WTC11 (cell line): ENCODE measurements at regions not wholly inside any gene's neighbourhood (a gene's known extent, or its start where the extent isn't known, plus 50 kb on each side); places are given as distances from the start of the nearest gene placed in this dataset.

Experiments used
- ATAC-seq: fragments of 200-7000 bp; cut with Tn5 transposase; 2 replicates; pipeline ENCODE4 v1.10.0; 2021; ENCODE audit warnings: mild to moderate bottlenecking, moderate library complexity
- CTCF ChIA-PET: fragments of 300-600 bp; sonication (Branson Sonifier 250); formaldehyde crosslinking; loops from one replicate; lab custom pipeline; 2021; ENCODE audit warnings: antibody characterized with exemption; lab: Charles Lee
- POLR2A ChIA-PET: fragments of 350-600 bp; sonication (Branson Sonifier 250); formaldehyde crosslinking; loops from one replicate; lab custom pipeline; 2021; ENCODE audit warnings: antibody characterized with exemption; lab: Charles Lee
- DNase-seq: peaks from one replicate; pipeline ENCODE4 v3.0.0; 2021; ENCODE audit warnings: low spot score
- H3K27ac Mint-ChIP-seq: 2 replicates; pipeline ENCODE4 v1.8.0; 2021; ENCODE audit warnings: mixed read lengths
- H3K27me3 Mint-ChIP-seq: 2 replicates; pipeline ENCODE4 v1.8.0; 2021; ENCODE audit warnings: low read depth, mild to moderate bottlenecking, moderate library complexity, mixed read lengths
- H3K36me3 Mint-ChIP-seq: 2 replicates; pipeline ENCODE4 v1.8.0; 2021; ENCODE audit warnings: mixed read lengths
- H3K4me1 Mint-ChIP-seq: 2 replicates; pipeline ENCODE4 v1.8.0; 2022; ENCODE audit warnings: mixed read lengths
- H3K4me3 Mint-ChIP-seq: 2 replicates; pipeline ENCODE4 v1.8.0; 2021; ENCODE audit warnings: mild to moderate bottlenecking, moderate library complexity, mixed read lengths
- H3K9me3 Mint-ChIP-seq: 2 replicates; pipeline ENCODE4 v1.8.0; 2021; ENCODE audit warnings: mixed read lengths
- ATF1 ChIP-seq: sonication (generic); formaldehyde crosslinking; IDR thresholded peaks from 2 replicates; pipeline ENCODE4 v1.8.1; 2023; ENCODE audit warnings: mild to moderate bottlenecking, moderate library complexity, missing genetic modification reagents
- ATF2 ChIP-seq: sonication (generic); formaldehyde crosslinking; IDR thresholded peaks from 2 replicates; pipeline ENCODE4 v1.8.1; 2022; ENCODE audit warnings: low read depth, missing genetic modification reagents, borderline replicate concordance
- ATF3 ChIP-seq: sonication (generic); formaldehyde crosslinking; conservative IDR thresholded peaks from 2 replicates; pipeline ENCODE4 v1.8.1; 2022; ENCODE audit warnings: mild to moderate bottlenecking, missing genetic modification reagents
- FOXJ3 ChIP-seq: sonication (generic); formaldehyde crosslinking; IDR thresholded peaks from 2 replicates; pipeline ENCODE4 v1.9.0; 2021; ENCODE audit warnings: missing genetic modification reagents, mild to moderate bottlenecking, borderline replicate concordance
- GTF2I ChIP-seq: fragments of 250-450 bp; sonication (Bioruptor Pico); conservative IDR thresholded peaks from 2 replicates; pipeline ENCODE4 v1.4.0; 2021; ENCODE audit warnings: mild to moderate bottlenecking
- JAZF1 ChIP-seq: fragments of 250-450 bp; sonication (Bioruptor Pico); IDR thresholded peaks from 2 replicates; pipeline ENCODE4 v1.9.0; 2021; ENCODE audit warnings: moderate library complexity, mild to moderate bottlenecking, inconsistent platforms
- NR1H2 ChIP-seq: sonication (generic); formaldehyde crosslinking; IDR thresholded peaks from 2 replicates; pipeline ENCODE4 v1.9.0; 2021; ENCODE audit warnings: mild to moderate bottlenecking, moderate library complexity, missing genetic modification reagents
- OVOL2 ChIP-seq: fragments of 250-450 bp; sonication (Bioruptor Pico); IDR thresholded peaks from 2 replicates; pipeline ENCODE4 v1.9.0; 2021; ENCODE audit warnings: mild to moderate bottlenecking, borderline replicate concordance
- SMAD3 ChIP-seq: sonication (generic); formaldehyde crosslinking; IDR thresholded peaks from 2 replicates; pipeline ENCODE4 v1.8.0; 2022; ENCODE audit warnings: missing genetic modification reagents, mild to moderate bottlenecking, borderline replicate concordance
- SP1 ChIP-seq: sonication (generic); formaldehyde crosslinking; conservative IDR thresholded peaks from 2 replicates; pipeline ENCODE4 v1.8.1; 2022; ENCODE audit warnings: missing genetic modification reagents
- TCF7 ChIP-seq: sonication (generic); formaldehyde crosslinking; IDR thresholded peaks from 2 replicates; pipeline ENCODE4 v1.8.0; 2022; ENCODE audit warnings: mild to moderate bottlenecking, low read depth, missing genetic modification reagents, moderate library complexity
- TEAD1 ChIP-seq: sonication (generic); formaldehyde crosslinking; IDR thresholded peaks from 2 replicates; pipeline ENCODE4 v1.8.0; 2022; ENCODE audit warnings: mild to moderate bottlenecking, missing genetic modification reagents
- ZNF416 ChIP-seq: fragments of 250-450 bp; sonication (Bioruptor Pico); IDR thresholded peaks from 2 replicates; pipeline ENCODE4 v1.9.0; 2021; ENCODE audit warnings: mild to moderate bottlenecking, inconsistent platforms
- ZSCAN18 ChIP-seq: fragments of 250-450 bp; sonication (Bioruptor Pico); IDR thresholded peaks from 2 replicates; pipeline ENCODE4 v2.1.2; 2022; ENCODE audit warnings: mild to moderate bottlenecking, moderate library complexity
- TF ChIP-seq, protein P1 (sequence below): sonication (generic); formaldehyde crosslinking; IDR thresholded peaks from 2 replicates; pipeline ENCODE4 v1.8.0; 2023; ENCODE audit warnings: missing genetic modification reagents, mild to moderate bottlenecking, borderline replicate concordance
- TF ChIP-seq, protein P2 (sequence below): fragments of 200-600 bp; IDR thresholded peaks from 2 replicates; pipeline ENCODE4 v1.8.0; 2022; ENCODE audit warnings: antibody characterized with exemption
- TF ChIP-seq, protein P3 (sequence below): fragments of 250-450 bp; sonication (Bioruptor Pico); conservative IDR thresholded peaks from 2 replicates; pipeline ENCODE4 v1.9.0; 2021; ENCODE audit warnings: mild to moderate bottlenecking
- TF ChIP-seq, protein P4 (sequence below): sonication (generic); formaldehyde crosslinking; conservative IDR thresholded peaks from 2 replicates; pipeline ENCODE4 v1.8.1; 2023; ENCODE audit warnings: mild to moderate bottlenecking, low read depth, missing genetic modification reagents, moderate library complexity
- TF ChIP-seq, protein P5 (sequence below): sonication (generic); formaldehyde crosslinking; IDR thresholded peaks from 2 replicates; pipeline ENCODE4 v1.8.1; 2022; ENCODE audit warnings: missing genetic modification reagents, borderline replicate concordance
- TF ChIP-seq, protein P6 (sequence below): fragments of 250-450 bp; sonication (Bioruptor Pico); IDR thresholded peaks from 2 replicates; pipeline ENCODE4 v1.9.0; 2021; ENCODE audit warnings: mild to moderate bottlenecking

DNA sequence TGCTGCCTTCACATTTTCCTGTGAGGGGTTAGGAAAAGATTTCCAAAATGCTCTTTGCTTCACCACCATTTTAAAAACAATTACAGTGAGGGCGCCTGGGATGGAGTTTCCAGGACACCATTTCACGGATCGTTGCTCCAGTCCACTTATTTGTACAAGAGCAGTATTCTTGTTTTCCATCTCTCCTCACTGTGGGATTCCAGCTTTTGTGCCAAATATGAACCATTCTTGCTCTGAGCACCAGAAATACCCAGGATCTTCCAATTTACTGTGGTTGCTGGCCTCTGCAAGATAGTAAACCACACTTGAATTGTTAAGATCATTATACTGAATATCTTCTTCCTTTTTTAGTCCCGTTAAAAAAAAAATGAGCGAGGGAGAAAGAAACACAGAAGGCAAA lies 899.5 kb downstream of the TLE1 start (continued):
- TF ChIP-seq, protein P1, sequence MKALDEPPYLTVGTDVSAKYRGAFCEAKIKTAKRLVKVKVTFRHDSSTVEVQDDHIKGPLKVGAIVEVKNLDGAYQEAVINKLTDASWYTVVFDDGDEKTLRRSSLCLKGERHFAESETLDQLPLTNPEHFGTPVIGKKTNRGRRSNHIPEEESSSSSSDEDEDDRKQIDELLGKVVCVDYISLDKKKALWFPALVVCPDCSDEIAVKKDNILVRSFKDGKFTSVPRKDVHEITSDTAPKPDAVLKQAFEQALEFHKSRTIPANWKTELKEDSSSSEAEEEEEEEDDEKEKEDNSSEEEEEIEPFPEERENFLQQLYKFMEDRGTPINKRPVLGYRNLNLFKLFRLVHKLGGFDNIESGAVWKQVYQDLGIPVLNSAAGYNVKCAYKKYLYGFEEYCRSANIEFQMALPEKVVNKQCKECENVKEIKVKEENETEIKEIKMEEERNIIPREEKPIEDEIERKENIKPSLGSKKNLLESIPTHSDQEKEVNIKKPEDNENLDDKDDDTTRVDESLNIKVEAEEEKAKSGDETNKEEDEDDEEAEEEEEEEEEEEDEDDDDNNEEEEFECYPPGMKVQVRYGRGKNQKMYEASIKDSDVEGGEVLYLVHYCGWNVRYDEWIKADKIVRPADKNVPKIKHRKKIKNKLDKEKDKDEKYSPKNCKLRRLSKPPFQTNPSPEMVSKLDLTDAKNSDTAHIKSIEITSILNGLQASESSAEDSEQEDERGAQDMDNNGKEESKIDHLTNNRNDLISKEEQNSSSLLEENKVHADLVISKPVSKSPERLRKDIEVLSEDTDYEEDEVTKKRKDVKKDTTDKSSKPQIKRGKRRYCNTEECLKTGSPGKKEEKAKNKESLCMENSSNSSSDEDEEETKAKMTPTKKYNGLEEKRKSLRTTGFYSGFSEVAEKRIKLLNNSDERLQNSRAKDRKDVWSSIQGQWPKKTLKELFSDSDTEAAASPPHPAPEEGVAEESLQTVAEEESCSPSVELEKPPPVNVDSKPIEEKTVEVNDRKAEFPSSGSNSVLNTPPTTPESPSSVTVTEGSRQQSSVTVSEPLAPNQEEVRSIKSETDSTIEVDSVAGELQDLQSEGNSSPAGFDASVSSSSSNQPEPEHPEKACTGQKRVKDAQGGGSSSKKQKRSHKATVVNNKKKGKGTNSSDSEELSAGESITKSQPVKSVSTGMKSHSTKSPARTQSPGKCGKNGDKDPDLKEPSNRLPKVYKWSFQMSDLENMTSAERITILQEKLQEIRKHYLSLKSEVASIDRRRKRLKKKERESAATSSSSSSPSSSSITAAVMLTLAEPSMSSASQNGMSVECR = no peak
- TF ChIP-seq, protein P2, sequence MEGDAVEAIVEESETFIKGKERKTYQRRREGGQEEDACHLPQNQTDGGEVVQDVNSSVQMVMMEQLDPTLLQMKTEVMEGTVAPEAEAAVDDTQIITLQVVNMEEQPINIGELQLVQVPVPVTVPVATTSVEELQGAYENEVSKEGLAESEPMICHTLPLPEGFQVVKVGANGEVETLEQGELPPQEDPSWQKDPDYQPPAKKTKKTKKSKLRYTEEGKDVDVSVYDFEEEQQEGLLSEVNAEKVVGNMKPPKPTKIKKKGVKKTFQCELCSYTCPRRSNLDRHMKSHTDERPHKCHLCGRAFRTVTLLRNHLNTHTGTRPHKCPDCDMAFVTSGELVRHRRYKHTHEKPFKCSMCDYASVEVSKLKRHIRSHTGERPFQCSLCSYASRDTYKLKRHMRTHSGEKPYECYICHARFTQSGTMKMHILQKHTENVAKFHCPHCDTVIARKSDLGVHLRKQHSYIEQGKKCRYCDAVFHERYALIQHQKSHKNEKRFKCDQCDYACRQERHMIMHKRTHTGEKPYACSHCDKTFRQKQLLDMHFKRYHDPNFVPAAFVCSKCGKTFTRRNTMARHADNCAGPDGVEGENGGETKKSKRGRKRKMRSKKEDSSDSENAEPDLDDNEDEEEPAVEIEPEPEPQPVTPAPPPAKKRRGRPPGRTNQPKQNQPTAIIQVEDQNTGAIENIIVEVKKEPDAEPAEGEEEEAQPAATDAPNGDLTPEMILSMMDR = no peak

- CTCF ChIA-PET = no interaction called here
- no peak for DNase-seq
- TF ChIP-seq ATF3 (CRISPR knock-in tag) (no peak), TEAD1 (no peak), FOXJ3 (CRISPR knock-in tag) (no peak), ZNF416 (CRISPR knock-in tag) (no peak), GTF2I (no peak), ZSCAN18 (CRISPR knock-in tag) (no peak), TCF7 (CRISPR knock-in tag) (no peak), OVOL2 (no peak), JAZF1 (CRISPR knock-in tag) (no peak), NR1H2 (no peak), ATF2 (CRISPR knock-in tag) (no peak), SP1 (CRISPR knock-in tag) (no peak), ATF1 (no peak), SMAD3 (no peak)
- TF ChIP-seq, protein P3, sequence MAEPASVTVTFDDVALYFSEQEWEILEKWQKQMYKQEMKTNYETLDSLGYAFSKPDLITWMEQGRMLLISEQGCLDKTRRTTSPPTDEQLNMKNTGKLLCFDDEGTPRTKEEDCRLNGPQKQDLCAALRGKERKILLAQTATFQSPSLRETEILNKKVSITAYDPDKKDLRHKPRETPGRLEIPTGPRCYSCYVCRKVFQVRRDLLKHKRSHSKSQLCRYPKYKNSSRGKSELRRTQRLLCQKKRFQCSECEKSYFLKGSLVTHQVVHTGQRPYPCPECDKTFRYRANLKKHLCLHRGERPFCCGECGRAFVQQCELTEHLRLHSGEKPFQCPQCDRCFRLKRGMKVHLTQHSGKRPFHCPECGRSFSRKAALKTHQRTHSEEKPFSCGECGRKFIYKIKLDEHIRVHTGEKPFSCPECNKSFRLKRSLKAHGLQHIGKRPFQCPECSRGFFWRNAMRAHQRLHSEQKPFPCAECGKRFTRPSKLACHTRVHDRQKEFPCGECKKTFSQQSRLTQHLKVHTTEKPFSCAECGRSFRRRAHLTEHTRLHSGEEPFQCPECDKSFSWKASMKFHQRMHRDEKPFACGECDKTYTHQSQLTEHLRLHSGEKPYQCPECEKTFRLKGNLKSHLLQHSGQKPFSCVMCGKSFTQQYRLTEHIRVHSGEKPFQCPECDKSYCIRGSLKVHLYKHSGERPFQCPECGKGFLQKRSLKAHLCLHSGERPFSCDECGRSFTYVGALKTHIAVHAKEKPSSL = no peak
- TF ChIP-seq, protein P4, sequence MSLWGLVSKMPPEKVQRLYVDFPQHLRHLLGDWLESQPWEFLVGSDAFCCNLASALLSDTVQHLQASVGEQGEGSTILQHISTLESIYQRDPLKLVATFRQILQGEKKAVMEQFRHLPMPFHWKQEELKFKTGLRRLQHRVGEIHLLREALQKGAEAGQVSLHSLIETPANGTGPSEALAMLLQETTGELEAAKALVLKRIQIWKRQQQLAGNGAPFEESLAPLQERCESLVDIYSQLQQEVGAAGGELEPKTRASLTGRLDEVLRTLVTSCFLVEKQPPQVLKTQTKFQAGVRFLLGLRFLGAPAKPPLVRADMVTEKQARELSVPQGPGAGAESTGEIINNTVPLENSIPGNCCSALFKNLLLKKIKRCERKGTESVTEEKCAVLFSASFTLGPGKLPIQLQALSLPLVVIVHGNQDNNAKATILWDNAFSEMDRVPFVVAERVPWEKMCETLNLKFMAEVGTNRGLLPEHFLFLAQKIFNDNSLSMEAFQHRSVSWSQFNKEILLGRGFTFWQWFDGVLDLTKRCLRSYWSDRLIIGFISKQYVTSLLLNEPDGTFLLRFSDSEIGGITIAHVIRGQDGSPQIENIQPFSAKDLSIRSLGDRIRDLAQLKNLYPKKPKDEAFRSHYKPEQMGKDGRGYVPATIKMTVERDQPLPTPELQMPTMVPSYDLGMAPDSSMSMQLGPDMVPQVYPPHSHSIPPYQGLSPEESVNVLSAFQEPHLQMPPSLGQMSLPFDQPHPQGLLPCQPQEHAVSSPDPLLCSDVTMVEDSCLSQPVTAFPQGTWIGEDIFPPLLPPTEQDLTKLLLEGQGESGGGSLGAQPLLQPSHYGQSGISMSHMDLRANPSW (CRISPR knock-in tag) = no peak
- TF ChIP-seq, protein P5, sequence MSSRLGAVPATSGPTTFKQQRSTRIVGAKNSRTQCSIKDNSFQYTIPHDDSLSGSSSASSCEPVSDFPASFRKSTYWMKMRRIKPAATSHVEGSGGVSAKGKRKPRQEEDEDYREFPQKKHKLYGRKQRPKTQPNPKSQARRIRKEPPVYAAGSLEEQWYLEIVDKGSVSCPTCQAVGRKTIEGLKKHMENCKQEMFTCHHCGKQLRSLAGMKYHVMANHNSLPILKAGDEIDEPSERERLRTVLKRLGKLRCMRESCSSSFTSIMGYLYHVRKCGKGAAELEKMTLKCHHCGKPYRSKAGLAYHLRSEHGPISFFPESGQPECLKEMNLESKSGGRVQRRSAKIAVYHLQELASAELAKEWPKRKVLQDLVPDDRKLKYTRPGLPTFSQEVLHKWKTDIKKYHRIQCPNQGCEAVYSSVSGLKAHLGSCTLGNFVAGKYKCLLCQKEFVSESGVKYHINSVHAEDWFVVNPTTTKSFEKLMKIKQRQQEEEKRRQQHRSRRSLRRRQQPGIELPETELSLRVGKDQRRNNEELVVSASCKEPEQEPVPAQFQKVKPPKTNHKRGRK (CRISPR knock-in tag) = no peak
- TF ChIP-seq, protein P6, sequence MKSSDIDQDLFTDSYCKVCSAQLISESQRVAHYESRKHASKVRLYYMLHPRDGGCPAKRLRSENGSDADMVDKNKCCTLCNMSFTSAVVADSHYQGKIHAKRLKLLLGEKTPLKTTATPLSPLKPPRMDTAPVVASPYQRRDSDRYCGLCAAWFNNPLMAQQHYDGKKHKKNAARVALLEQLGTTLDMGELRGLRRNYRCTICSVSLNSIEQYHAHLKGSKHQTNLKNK = no peak
Observed at GRCh38 chr9:80787636-80788035, 901.7 kb downstream of the TLE1 start.

More at GRCh38 chr9:80787636-80788035, 901.7 kb downstream of the TLE1 start:
- Mint-ChIP-seq H3K36me3 (no peaks in the 10 kb centered on the region; the same call in 1 of the 2 replicates), H3K9me3 (peaks cover 7% of the 10 kb centered on the region), H3K4me3 (no peak overlapping the region), H3K4me1 (peaks cover 9% of the 10 kb centered on the region), H3K27ac (no peak overlapping the region), H3K27me3 (no peaks in the 10 kb centered on the region)
- POLR2A ChIA-PET = no interaction called here
- ATAC-seq = no peak
